Right hindlimb (tissue), 1 donor: ENCODE measurements at regions not wholly inside any gene's neighbourhood (a gene's known extent, or its start where the extent isn't known, plus 50 kb on each side); places are given as distances from the start of the nearest gene placed in this dataset.
"Not testable (repeated sequence)": the region's sequence is repeated elsewhere in the genome, so short reads cannot be mapped to it uniquely, and the experiment has no call there.

Experiments used
- DNase-seq: peaks from one replicate; pipeline ENCODE4 v3.0.0-alpha.2; 2018

GRCh38 chr5:62757686-62758085, 179.1 kb downstream of the LRRC70 start:
- not testable (repeated sequence) for DNase-seq

GRCh38 chr5:62752998-62753367, 174.4 kb downstream of the LRRC70 start:
- not testable (repeated sequence) for DNase-seq

GRCh38 chr5:62752056-62752997, 173.7 kb downstream of the LRRC70 start:
- DNase-seq = not testable (repeated sequence)

GRCh38 chr5:62742207-62742606, 163.6 kb downstream of the LRRC70 start:
- DNase-seq = no peak

GRCh38 chr5:62741761-62742160, 163.1 kb downstream of the LRRC70 start:
- no peak for DNase-seq

- DNase-seq = no peak
Observed at GRCh38 chr5:62737766-62738165, 159.1 kb downstream of the LRRC70 start.

- DNase-seq = no peak
Observed at GRCh38 chr5:62732677-62733121, 154.1 kb downstream of the LRRC70 start.

GRCh38 chr5:62731022-62731421, 152.4 kb downstream of the LRRC70 start:
- no peak for DNase-seq

GRCh38 chr5:62729675-62730074, 151.1 kb downstream of the LRRC70 start:
- no peak for DNase-seq

GRCh38 chr5:62727861-62728260, 149.2 kb downstream of the LRRC70 start:
- no peak for DNase-seq

GRCh38 chr5:62727184-62727583, 148.6 kb downstream of the LRRC70 start:
- no peak for DNase-seq

- DNase-seq = no peak
Observed at GRCh38 chr5:62722360-62722759, 143.7 kb downstream of the LRRC70 start.

- peak; percentile 29 for DNase-seq
Observed at GRCh38 chr5:62720031-62720441, 141.4 kb downstream of the LRRC70 start.

GRCh38 chr5:62719061-62719720, 140.6 kb downstream of the LRRC70 start:
- DNase-seq = no peak

- no peak for DNase-seq
Observed at GRCh38 chr5:62718324-62718723, 139.7 kb downstream of the LRRC70 start.

- no peak for DNase-seq
Observed at GRCh38 chr5:62717301-62717933, 138.8 kb downstream of the LRRC70 start.

GRCh38 chr5:62714296-62714695, 135.7 kb downstream of the LRRC70 start:
- no peak for DNase-seq

- DNase-seq = no peak
Observed at GRCh38 chr5:62708481-62709325, 130.1 kb downstream of the LRRC70 start.

- DNase-seq = no peak
Observed at GRCh38 chr5:62707563-62707962, 128.9 kb downstream of the LRRC70 start.

GRCh38 chr5:62707131-62707530, 128.5 kb downstream of the LRRC70 start:
- no peak for DNase-seq

GRCh38 chr5:62705022-62705421, 126.4 kb downstream of the LRRC70 start:
- no peak for DNase-seq

GRCh38 chr5:62702126-62702525, 123.5 kb downstream of the LRRC70 start:
- no peak for DNase-seq

GRCh38 chr5:62701036-62701435, 122.4 kb downstream of the LRRC70 start:
- no peak for DNase-seq
